Fibroblast of lung (primary cell): ENCODE measurements at regions not wholly inside any gene's neighbourhood (a gene's known extent, or its start where the extent isn't known, plus 50 kb on each side); places are given as distances from the start of the nearest gene placed in this dataset.

ENCODE experiments used
- EZH2 ChIP-seq: IDR thresholded peaks from 2 replicates; pipeline ENCODE4 v1.5.1; 2012; ENCODE audit warnings: low read length, control low read depth, mild to moderate bottlenecking; ENCODE audit errors: missing control alignments
- TF ChIP-seq, protein P1 (sequence below), 2 donors: IDR thresholded peaks in 1 of 2; conservative IDR thresholded peaks in 1 of 2; 1 replicate in 1 of 2; 2 replicates in 1 of 2; pipeline ENCODE4 v1.5.1; 2011 to 2012; ENCODE audit warnings: low read length in 2 of 2, control low read depth in 1 of 2, inconsistent platforms in 1 of 2, low read depth in 1 of 2, mild to moderate bottlenecking in 1 of 2

DNA sequence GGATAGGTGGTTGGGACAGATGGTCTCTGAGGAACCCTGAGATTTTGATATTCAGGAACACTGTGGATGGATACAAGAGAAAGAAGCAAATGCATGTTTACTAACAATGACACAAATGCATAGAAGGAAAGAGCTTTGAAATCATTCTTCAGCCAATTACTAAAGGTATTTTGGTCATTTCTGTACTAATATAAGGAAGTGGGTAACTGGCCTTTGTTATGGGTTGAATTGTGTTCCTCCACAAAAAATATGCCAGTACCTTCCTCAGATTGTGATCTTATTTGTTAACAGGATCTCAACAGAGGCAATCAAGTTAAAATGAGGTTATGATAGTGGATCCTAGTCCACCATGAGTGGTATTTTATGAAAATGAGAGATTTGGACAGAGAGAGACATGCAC lies 68.7 kb upstream of the KCNA3 start:
- TF ChIP-seq, protein P1, sequence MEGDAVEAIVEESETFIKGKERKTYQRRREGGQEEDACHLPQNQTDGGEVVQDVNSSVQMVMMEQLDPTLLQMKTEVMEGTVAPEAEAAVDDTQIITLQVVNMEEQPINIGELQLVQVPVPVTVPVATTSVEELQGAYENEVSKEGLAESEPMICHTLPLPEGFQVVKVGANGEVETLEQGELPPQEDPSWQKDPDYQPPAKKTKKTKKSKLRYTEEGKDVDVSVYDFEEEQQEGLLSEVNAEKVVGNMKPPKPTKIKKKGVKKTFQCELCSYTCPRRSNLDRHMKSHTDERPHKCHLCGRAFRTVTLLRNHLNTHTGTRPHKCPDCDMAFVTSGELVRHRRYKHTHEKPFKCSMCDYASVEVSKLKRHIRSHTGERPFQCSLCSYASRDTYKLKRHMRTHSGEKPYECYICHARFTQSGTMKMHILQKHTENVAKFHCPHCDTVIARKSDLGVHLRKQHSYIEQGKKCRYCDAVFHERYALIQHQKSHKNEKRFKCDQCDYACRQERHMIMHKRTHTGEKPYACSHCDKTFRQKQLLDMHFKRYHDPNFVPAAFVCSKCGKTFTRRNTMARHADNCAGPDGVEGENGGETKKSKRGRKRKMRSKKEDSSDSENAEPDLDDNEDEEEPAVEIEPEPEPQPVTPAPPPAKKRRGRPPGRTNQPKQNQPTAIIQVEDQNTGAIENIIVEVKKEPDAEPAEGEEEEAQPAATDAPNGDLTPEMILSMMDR (conservative IDR thresholded peaks at IDR 0.05 in 1 of 2, IDR thresholded peaks at IDR 0.05 in 1 of 2; ENCODE audit: low read depth in 1 of 2, low read length in 2 of 2): no peak
- no peak for TF ChIP-seq EZH2
